Calu3 (cell line): ENCODE measurements at regions not wholly inside any gene's neighbourhood (a gene's known extent, or its start where the extent isn't known, plus 50 kb on each side); places are given as distances from the start of the nearest gene placed in this dataset.

Source experiments
- BruUV-seq: library from RNA; stranded (reverse); fragments of 400-500 nt; replicated peaks from 2 replicates; lab custom pipeline; 2021; lab: Mats Ljungman, UMichigan
- CTCF ChIA-PET: fragments of 300-600 bp; sonication (Branson Sonifier 250); formaldehyde crosslinking; loops from one replicate; lab custom pipeline; 2022; ENCODE audit warnings: antibody characterized with exemption; lab: Charles Lee
- DNase-seq: peaks from one replicate; pipeline ENCODE4 v3.0.0; 2022
- H3K27ac Mint-ChIP-seq: one replicate; pipeline ENCODE4 v1.8.0; 2022; ENCODE audit warnings: mixed read lengths; ENCODE audit not compliant: unreplicated experiment
- H3K27me3 Mint-ChIP-seq: one replicate; pipeline ENCODE4 v1.8.0; 2022; ENCODE audit warnings: mixed read lengths; ENCODE audit not compliant: unreplicated experiment
- H3K36me3 Mint-ChIP-seq: one replicate; pipeline ENCODE4 v1.8.0; 2022; ENCODE audit warnings: mild to moderate bottlenecking, moderate library complexity, mixed read lengths; ENCODE audit not compliant: insufficient read depth, unreplicated experiment
- H3K4me1 Mint-ChIP-seq: one replicate; pipeline ENCODE4 v1.8.0; 2022; ENCODE audit warnings: mild to moderate bottlenecking, low read depth, mixed read lengths; ENCODE audit not compliant: unreplicated experiment
- H3K4me3 Mint-ChIP-seq: one replicate; pipeline ENCODE4 v1.8.0; 2022; ENCODE audit warnings: mild to moderate bottlenecking, low read depth, moderate library complexity, mixed read lengths; ENCODE audit not compliant: unreplicated experiment
- H3K9me3 Mint-ChIP-seq: one replicate; pipeline ENCODE4 v1.8.0; 2022; ENCODE audit warnings: low read depth, mixed read lengths; ENCODE audit not compliant: unreplicated experiment
- intact Hi-C: fragments of 100-400 bp; cut with micrococcal nuclease; formaldehyde crosslinking; loops from one replicate; pipeline ENCODE4 v1.10.0; 2022; ENCODE audit not compliant: unreplicated experiment
- TF ChIP-seq, protein P1 (sequence below): fragments of 200-600 bp; IDR thresholded peaks from one replicate; pipeline ENCODE4 v1.8.0; 2022; ENCODE audit warnings: antibody characterized with exemption; ENCODE audit not compliant: unreplicated experiment

DNA sequence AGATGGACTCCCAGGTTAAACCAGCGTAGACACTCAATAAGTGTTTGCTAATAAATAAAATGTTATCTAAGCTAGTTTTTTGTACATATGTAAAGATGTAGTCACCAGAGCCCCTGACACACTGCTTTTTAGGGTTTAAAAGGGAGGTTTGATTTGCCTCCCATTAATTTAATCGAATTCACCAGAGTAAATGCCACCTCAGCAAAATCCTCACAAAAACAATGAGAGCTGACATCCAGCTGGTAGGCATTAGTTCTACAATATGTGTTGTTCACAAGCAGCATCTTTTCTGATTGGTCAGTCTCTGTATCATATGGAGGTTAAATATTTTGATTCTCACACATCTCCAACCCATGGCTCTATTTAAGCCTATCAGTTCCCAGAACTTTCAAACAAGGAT, 382.6 kb downstream of the CENPC start:
- Mint-ChIP-seq H3K27ac (no peak overlapping the region), H3K4me1 (no peaks in the 10 kb centered on the region), H3K4me3 (no peak overlapping the region), H3K36me3 (no peaks in the 10 kb centered on the region), H3K27me3 (no peaks in the 10 kb centered on the region), H3K9me3 (no peaks in the 10 kb centered on the region)
- no TSS peak for BruUV-seq
- intact Hi-C loops, result no loop called here
- TF ChIP-seq, protein P1, sequence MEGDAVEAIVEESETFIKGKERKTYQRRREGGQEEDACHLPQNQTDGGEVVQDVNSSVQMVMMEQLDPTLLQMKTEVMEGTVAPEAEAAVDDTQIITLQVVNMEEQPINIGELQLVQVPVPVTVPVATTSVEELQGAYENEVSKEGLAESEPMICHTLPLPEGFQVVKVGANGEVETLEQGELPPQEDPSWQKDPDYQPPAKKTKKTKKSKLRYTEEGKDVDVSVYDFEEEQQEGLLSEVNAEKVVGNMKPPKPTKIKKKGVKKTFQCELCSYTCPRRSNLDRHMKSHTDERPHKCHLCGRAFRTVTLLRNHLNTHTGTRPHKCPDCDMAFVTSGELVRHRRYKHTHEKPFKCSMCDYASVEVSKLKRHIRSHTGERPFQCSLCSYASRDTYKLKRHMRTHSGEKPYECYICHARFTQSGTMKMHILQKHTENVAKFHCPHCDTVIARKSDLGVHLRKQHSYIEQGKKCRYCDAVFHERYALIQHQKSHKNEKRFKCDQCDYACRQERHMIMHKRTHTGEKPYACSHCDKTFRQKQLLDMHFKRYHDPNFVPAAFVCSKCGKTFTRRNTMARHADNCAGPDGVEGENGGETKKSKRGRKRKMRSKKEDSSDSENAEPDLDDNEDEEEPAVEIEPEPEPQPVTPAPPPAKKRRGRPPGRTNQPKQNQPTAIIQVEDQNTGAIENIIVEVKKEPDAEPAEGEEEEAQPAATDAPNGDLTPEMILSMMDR, result no peak
- no peak for DNase-seq
- CTCF ChIA-PET, result no interaction called here

- no peaks in the 10 kb centered on the region for H3K27me3 Mint-ChIP-seq
- H3K4me1 Mint-ChIP-seq, result no peaks in the 10 kb centered on the region
- H3K4me3 Mint-ChIP-seq, result no peak overlapping the region
- intact Hi-C loops, result no loop called here
- no peaks in the 10 kb centered on the region for H3K9me3 Mint-ChIP-seq
- no peak for DNase-seq
- TF ChIP-seq, protein P1, result no peak
- no peak overlapping the region for H3K27ac Mint-ChIP-seq
- CTCF ChIA-PET, result no interaction called here
- no TSS peak for BruUV-seq
- no peaks in the 10 kb centered on the region for H3K36me3 Mint-ChIP-seq
These were observed 384.0 kb downstream of the CENPC start for GRCh38 chr4:67161311-67161710.

DNA sequence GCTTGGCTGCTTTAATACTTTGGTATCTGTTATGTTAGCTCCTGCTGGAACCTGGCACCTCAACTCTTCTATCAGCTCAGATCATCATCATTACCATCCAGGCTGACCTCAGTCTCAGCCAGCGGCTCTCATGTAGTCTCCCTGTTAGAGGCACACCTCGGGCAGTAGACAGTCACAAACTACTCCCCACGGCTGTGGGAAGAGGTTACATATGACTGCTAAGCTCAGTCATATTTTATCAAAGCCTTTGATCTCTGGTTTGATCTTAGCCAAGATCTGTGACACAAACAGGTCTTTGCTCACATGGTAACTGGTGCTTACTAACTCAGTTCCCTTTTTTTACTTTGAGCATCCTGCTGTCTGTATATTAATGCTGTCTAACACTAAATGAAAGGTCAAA, 384.9 kb downstream of the CENPC start:
- Mint-ChIP-seq H3K9me3 (no peaks in the 10 kb centered on the region), H3K36me3 (no peaks in the 10 kb centered on the region), H3K27ac (no peak overlapping the region), H3K4me3 (no peak overlapping the region), H3K4me1 (no peaks in the 10 kb centered on the region), H3K27me3 (no peaks in the 10 kb centered on the region)
- BruUV-seq, result no TSS peak
- TF ChIP-seq, protein P1, result no peak
- CTCF ChIA-PET, result no interaction called here
- intact Hi-C loops, result no loop called here
- DNase-seq, result no peak

- Mint-ChIP-seq H3K27ac (no peak overlapping the region), H3K4me3 (no peak overlapping the region), H3K36me3 (no peaks in the 10 kb centered on the region), H3K27me3 (no peaks in the 10 kb centered on the region), H3K4me1 (no peaks in the 10 kb centered on the region), H3K9me3 (no peaks in the 10 kb centered on the region)
- no TSS peak for BruUV-seq
- intact Hi-C loops, result no loop called here
- no peak for DNase-seq
- TF ChIP-seq, protein P1, result no peak
- CTCF ChIA-PET, result no interaction called here
These were observed 386.6 kb downstream of the CENPC start for GRCh38 chr4:67158666-67159065.
